Nephron progenitor cell (in vitro differentiated cells): ENCODE measurements at regions not wholly inside any gene's neighbourhood (a gene's known extent, or its start where the extent isn't known, plus 50 kb on each side); places are given as distances from the start of the nearest gene placed in this dataset.

Source experiments
- DNase-seq: peaks from one replicate; pipeline ENCODE4 v3.0.0; 2021
- H3K27ac Mint-ChIP-seq: 2 replicates; pipeline ENCODE4 v1.8.0; 2021; ENCODE audit warnings: mild to moderate bottlenecking, moderate library complexity, mixed read lengths
- H3K27me3 Mint-ChIP-seq: 2 replicates; pipeline ENCODE4 v1.8.0; 2021; ENCODE audit warnings: mild to moderate bottlenecking, low read depth, mixed read lengths; ENCODE audit not compliant: poor library complexity
- H3K36me3 Mint-ChIP-seq: 2 replicates; pipeline ENCODE4 v1.8.0; 2021; ENCODE audit warnings: low read depth, mixed read lengths
- H3K4me1 Mint-ChIP-seq: 2 replicates; pipeline ENCODE4 v1.8.0; 2021; ENCODE audit warnings: mixed read lengths
- H3K4me3 Mint-ChIP-seq: 2 replicates; pipeline ENCODE4 v1.8.0; 2021; ENCODE audit warnings: mild to moderate bottlenecking, moderate library complexity, mixed read lengths
- H3K9me3 Mint-ChIP-seq: 2 replicates; pipeline ENCODE4 v1.8.0; 2021; ENCODE audit warnings: mild to moderate bottlenecking, moderate library complexity, mixed read lengths
- CTCF ChIP-seq: fragments of 200-600 bp; sonication (generic); IDR thresholded peaks from 2 replicates; pipeline ENCODE4 v1.5.0; 2021; ENCODE audit warnings: antibody characterized with exemption

GRCh38 chr2:9697909-9698308 is 67.1 kb upstream of the YWHAQ start:
- peaks cover 8% of the 10 kb centered on the region for H3K27me3 Mint-ChIP-seq
- H3K36me3 Mint-ChIP-seq = no peaks in the 10 kb centered on the region
- H3K9me3 Mint-ChIP-seq = peaks cover 12% of the 10 kb centered on the region
- no peak overlapping the region for H3K4me3 Mint-ChIP-seq
- H3K27ac Mint-ChIP-seq = no peak overlapping the region
- no peak for TF ChIP-seq CTCF
- H3K4me1 Mint-ChIP-seq = peaks cover 9% of the 10 kb centered on the region
- DNase-seq = no peak

- H3K9me3 Mint-ChIP-seq = peaks cover 12% of the 10 kb centered on the region
- H3K27me3 Mint-ChIP-seq = peaks cover 8% of the 10 kb centered on the region
- H3K4me1 Mint-ChIP-seq = peaks cover 24% of the 10 kb centered on the region
- TF ChIP-seq CTCF = no peak
- no peaks in the 10 kb centered on the region for H3K36me3 Mint-ChIP-seq
- no peak for DNase-seq
- H3K4me3 Mint-ChIP-seq = no peak overlapping the region
- H3K27ac Mint-ChIP-seq = no peak overlapping the region
Measured at GRCh38 chr2:9699139-9700108, 68.6 kb upstream of the YWHAQ start.

GRCh38 chr2:9700109-9700495 is 69.3 kb upstream of the YWHAQ start:
- Mint-ChIP-seq H3K27me3 (peaks cover 9% of the 10 kb centered on the region), H3K27ac (no peak overlapping the region), H3K4me3 (no peak overlapping the region), H3K4me1 (peaks cover 31% of the 10 kb centered on the region), H3K36me3 (no peaks in the 10 kb centered on the region), H3K9me3 (peaks cover 12% of the 10 kb centered on the region)
- no peak for DNase-seq
- no peak for TF ChIP-seq CTCF

- Mint-ChIP-seq H3K36me3 (no peaks in the 10 kb centered on the region), H3K27ac (no peak overlapping the region), H3K4me3 (no peak overlapping the region), H3K9me3 (peaks cover 12% of the 10 kb centered on the region), H3K4me1 (peaks cover 55% of the 10 kb centered on the region), H3K27me3 (peaks cover 10% of the 10 kb centered on the region)
- no peak for TF ChIP-seq CTCF
- no peak for DNase-seq
Measured at GRCh38 chr2:9702604-9703084, 71.8 kb upstream of the YWHAQ start.

GRCh38 chr2:9703085-9703678 is 72.4 kb upstream of the YWHAQ start:
- Mint-ChIP-seq H3K4me3 (no peak overlapping the region), H3K27me3 (peaks cover 10% of the 10 kb centered on the region), H3K36me3 (no peaks in the 10 kb centered on the region), H3K27ac (no peak overlapping the region), H3K9me3 (peaks cover 12% of the 10 kb centered on the region), H3K4me1 (peaks cover 60% of the 10 kb centered on the region)
- no peak for TF ChIP-seq CTCF
- no peak for DNase-seq
